ENCODE measurements at regions not wholly inside any gene's neighbourhood (a gene's known extent, or its start where the extent isn't known, plus 50 kb on each side); places are given as distances from the start of the nearest gene placed in this dataset.

GRCh38 chr1:191897134-191897533, 261.1 kb upstream of the RGS18 start:
- Mint-ChIP-seq H3K27ac (ENCODE audit: unreplicated experiment) (no peak overlapping the region), H3K27me3 (ENCODE audit: unreplicated experiment) (no peaks in the 10 kb centered on the region), H3K9me3 (ENCODE audit: low read depth, unreplicated experiment) (peaks cover 9% of the 10 kb centered on the region), H3K4me1 (ENCODE audit: low read depth, unreplicated experiment) (no peaks in the 10 kb centered on the region), H3K4me3 (ENCODE audit: low read depth, unreplicated experiment) (no peak overlapping the region), H3K36me3 (ENCODE audit: insufficient read depth, unreplicated experiment) (no peaks in the 10 kb centered on the region)
- BruUV-seq (replicated peaks): no TSS peak
- CTCF ChIA-PET: no interaction called here
- intact Hi-C loops (cut with micrococcal nuclease; ENCODE audit: unreplicated experiment): no loop called here
- no peak for DNase-seq
- TF ChIP-seq, protein P1, sequence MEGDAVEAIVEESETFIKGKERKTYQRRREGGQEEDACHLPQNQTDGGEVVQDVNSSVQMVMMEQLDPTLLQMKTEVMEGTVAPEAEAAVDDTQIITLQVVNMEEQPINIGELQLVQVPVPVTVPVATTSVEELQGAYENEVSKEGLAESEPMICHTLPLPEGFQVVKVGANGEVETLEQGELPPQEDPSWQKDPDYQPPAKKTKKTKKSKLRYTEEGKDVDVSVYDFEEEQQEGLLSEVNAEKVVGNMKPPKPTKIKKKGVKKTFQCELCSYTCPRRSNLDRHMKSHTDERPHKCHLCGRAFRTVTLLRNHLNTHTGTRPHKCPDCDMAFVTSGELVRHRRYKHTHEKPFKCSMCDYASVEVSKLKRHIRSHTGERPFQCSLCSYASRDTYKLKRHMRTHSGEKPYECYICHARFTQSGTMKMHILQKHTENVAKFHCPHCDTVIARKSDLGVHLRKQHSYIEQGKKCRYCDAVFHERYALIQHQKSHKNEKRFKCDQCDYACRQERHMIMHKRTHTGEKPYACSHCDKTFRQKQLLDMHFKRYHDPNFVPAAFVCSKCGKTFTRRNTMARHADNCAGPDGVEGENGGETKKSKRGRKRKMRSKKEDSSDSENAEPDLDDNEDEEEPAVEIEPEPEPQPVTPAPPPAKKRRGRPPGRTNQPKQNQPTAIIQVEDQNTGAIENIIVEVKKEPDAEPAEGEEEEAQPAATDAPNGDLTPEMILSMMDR (IDR thresholded peaks at IDR 0.05; ENCODE audit: unreplicated experiment): no peak

DNA sequence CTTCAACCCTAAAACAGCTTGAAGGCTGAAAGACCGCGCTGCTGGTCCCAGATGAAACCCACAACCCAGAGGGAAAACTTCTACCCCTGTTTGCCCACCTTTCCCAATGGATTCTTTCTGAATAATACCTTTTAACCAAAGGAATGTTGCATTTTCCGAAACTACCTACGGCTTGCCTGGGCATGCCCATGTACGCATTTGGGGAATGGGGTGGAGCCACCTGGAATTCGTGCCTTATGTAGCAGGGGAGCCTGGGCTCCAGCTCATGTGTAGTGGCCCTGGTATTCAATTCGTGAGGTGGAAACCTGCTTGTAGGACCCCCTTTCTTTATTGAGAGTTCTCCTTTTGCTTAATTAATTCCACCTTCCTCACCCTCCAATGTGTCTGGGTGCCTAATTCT, 256.6 kb upstream of the RGS18 start:
- no peak for DNase-seq
- intact Hi-C loops (cut with micrococcal nuclease; ENCODE audit: unreplicated experiment): no loop called here

GRCh38 chr1:191904991-191905390, 253.3 kb upstream of the RGS18 start:
- no peaks in the 10 kb centered on the region for H3K27me3 Mint-ChIP-seq (ENCODE audit: unreplicated experiment)
- H3K9me3 Mint-ChIP-seq (ENCODE audit: low read depth, unreplicated experiment): peaks cover 9% of the 10 kb centered on the region
- no peaks in the 10 kb centered on the region for H3K36me3 Mint-ChIP-seq (ENCODE audit: insufficient read depth, unreplicated experiment)
- no peaks in the 10 kb centered on the region for H3K4me1 Mint-ChIP-seq (ENCODE audit: low read depth, unreplicated experiment)
- intact Hi-C loops (cut with micrococcal nuclease; ENCODE audit: unreplicated experiment): no loop called here
- TF ChIP-seq, protein P1 (IDR thresholded peaks at IDR 0.05; ENCODE audit: unreplicated experiment): no peak
- CTCF ChIA-PET: no interaction called here
- no peak overlapping the region for H3K27ac Mint-ChIP-seq (ENCODE audit: unreplicated experiment)
- no peak for DNase-seq
- BruUV-seq (replicated peaks): no TSS peak
- H3K4me3 Mint-ChIP-seq (ENCODE audit: low read depth, unreplicated experiment): no peak overlapping the region

More for the DNA sequence above, 256.6 kb upstream of the RGS18 start:
- Mint-ChIP-seq H3K27ac (ENCODE audit: unreplicated experiment) (no peak overlapping the region), H3K36me3 (ENCODE audit: insufficient read depth, unreplicated experiment) (no peaks in the 10 kb centered on the region), H3K9me3 (ENCODE audit: low read depth, unreplicated experiment) (peaks cover 2% of the 10 kb centered on the region), H3K4me1 (ENCODE audit: low read depth, unreplicated experiment) (no peaks in the 10 kb centered on the region), H3K4me3 (ENCODE audit: low read depth, unreplicated experiment) (no peak overlapping the region), H3K27me3 (ENCODE audit: unreplicated experiment) (no peaks in the 10 kb centered on the region)
- CTCF ChIA-PET: no interaction called here
- BruUV-seq (replicated peaks): no TSS peak
- TF ChIP-seq, protein P1 (IDR thresholded peaks at IDR 0.05; ENCODE audit: unreplicated experiment): no peak

GRCh38 chr1:191905781-191906180, 252.5 kb upstream of the RGS18 start:
- CTCF ChIA-PET: no interaction called here
- Mint-ChIP-seq H3K36me3 (ENCODE audit: insufficient read depth, unreplicated experiment) (no peaks in the 10 kb centered on the region), H3K4me1 (ENCODE audit: low read depth, unreplicated experiment) (no peaks in the 10 kb centered on the region), H3K27ac (ENCODE audit: unreplicated experiment) (no peak overlapping the region), H3K9me3 (ENCODE audit: low read depth, unreplicated experiment) (peaks cover 12% of the 10 kb centered on the region), H3K4me3 (ENCODE audit: low read depth, unreplicated experiment) (no peak overlapping the region), H3K27me3 (ENCODE audit: unreplicated experiment) (no peaks in the 10 kb centered on the region)
- BruUV-seq (replicated peaks): no TSS peak
- no peak for DNase-seq
- TF ChIP-seq, protein P1 (IDR thresholded peaks at IDR 0.05; ENCODE audit: unreplicated experiment): no peak
- intact Hi-C loops (cut with micrococcal nuclease; ENCODE audit: unreplicated experiment): no loop called here

DNA sequence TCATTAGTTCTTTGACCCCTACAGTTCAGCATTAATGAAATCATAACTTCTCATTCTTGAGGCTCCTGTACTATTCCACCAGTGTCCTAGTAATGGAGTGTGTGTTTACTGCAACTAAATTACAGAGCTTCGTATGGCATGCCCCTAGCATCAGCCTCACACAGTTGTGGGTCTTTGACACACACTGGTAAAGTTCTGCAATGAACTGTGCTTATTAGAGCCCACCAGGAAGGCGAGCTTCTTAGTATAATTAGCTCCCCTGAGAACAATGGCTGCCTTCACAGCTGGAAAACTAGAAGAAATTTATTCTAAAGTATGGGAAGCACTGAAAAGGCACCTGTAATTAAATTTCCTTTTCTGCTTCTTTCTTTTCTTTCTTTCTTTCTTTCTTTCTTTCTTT, 251.1 kb upstream of the RGS18 start:
- peaks cover 12% of the 10 kb centered on the region for H3K9me3 Mint-ChIP-seq (ENCODE audit: low read depth, unreplicated experiment)
- no peak overlapping the region for H3K27ac Mint-ChIP-seq (ENCODE audit: unreplicated experiment)
- DNase-seq: no peak
- CTCF ChIA-PET: no interaction called here
- no peaks in the 10 kb centered on the region for H3K36me3 Mint-ChIP-seq (ENCODE audit: insufficient read depth, unreplicated experiment)
- TF ChIP-seq, protein P1 (IDR thresholded peaks at IDR 0.05; ENCODE audit: unreplicated experiment): no peak
- H3K4me3 Mint-ChIP-seq (ENCODE audit: low read depth, unreplicated experiment): no peak overlapping the region
- BruUV-seq (replicated peaks): no TSS peak
- no peaks in the 10 kb centered on the region for H3K27me3 Mint-ChIP-seq (ENCODE audit: unreplicated experiment)
- intact Hi-C loops (cut with micrococcal nuclease; ENCODE audit: unreplicated experiment): no loop called here
- H3K4me1 Mint-ChIP-seq (ENCODE audit: low read depth, unreplicated experiment): no peaks in the 10 kb centered on the region

Measured in Calu3 (cell line).